Iris pigment epithelial cell (primary cell): ENCODE measurements at regions not wholly inside any gene's neighbourhood (a gene's known extent, or its start where the extent isn't known, plus 50 kb on each side); places are given as distances from the start of the nearest gene placed in this dataset.

Source experiments
- DNase-seq: peaks from one replicate; pipeline ENCODE4 v3.0.0-alpha.2; 2011; ENCODE audit warnings: low read depth

GRCh38 chr6:159479146-159479545 is 213.9 kb downstream of the SOD2 start:
- DNase-seq, result no peak

- DNase-seq, result no peak
Observed at GRCh38 chr6:159473475-159474263, 219.4 kb downstream of the SOD2 start.

- DNase-seq, result no peak
Observed at GRCh38 chr6:159470397-159470796, 222.6 kb downstream of the SOD2 start.

- DNase-seq, result no peak
Observed at GRCh38 chr6:159469443-159469842, 223.6 kb downstream of the SOD2 start.

GRCh38 chr6:159468994-159469393 is 224.0 kb downstream of the SOD2 start:
- no peak for DNase-seq

GRCh38 chr6:159467473-159468041 is 225.5 kb downstream of the SOD2 start:
- no peak for DNase-seq

- DNase-seq, result no peak
Observed at GRCh38 chr6:159466926-159467325, 226.1 kb downstream of the SOD2 start.

- no peak for DNase-seq
Observed at GRCh38 chr6:159464816-159465215, 228.2 kb downstream of the SOD2 start.

GRCh38 chr6:159463119-159463829 is 229.8 kb downstream of the SOD2 start:
- peak; percentile 12 for DNase-seq

- DNase-seq, result no peak
Observed at GRCh38 chr6:159462431-159462830, 230.6 kb downstream of the SOD2 start.

GRCh38 chr6:159461998-159462397 is 231.0 kb downstream of the SOD2 start:
- DNase-seq, result no peak

- no peak for DNase-seq
Observed at GRCh38 chr6:159461266-159461665, 231.8 kb downstream of the SOD2 start.

GRCh38 chr6:159460476-159460875 is 232.6 kb downstream of the SOD2 start:
- no peak for DNase-seq

- DNase-seq, result no peak
Observed at GRCh38 chr6:159456349-159456748, 236.7 kb downstream of the SOD2 start.

- DNase-seq, result no peak
Observed at GRCh38 chr6:159455700-159456274, 237.3 kb downstream of the SOD2 start.

GRCh38 chr6:159450815-159451465 is 242.1 kb downstream of the SOD2 start:
- DNase-seq, result peak; percentile 79

GRCh38 chr6:159446340-159446739 is 246.7 kb downstream of the SOD2 start:
- no peak for DNase-seq

- DNase-seq, result no peak
Observed at GRCh38 chr6:159445351-159445750, 247.7 kb downstream of the SOD2 start.

- no peak for DNase-seq
Observed at GRCh38 chr6:159444056-159444760, 248.8 kb downstream of the SOD2 start.

GRCh38 chr6:159443417-159443920 is 249.6 kb downstream of the SOD2 start:
- no peak for DNase-seq

GRCh38 chr6:159441704-159441981 is 251.4 kb downstream of the SOD2 start:
- DNase-seq, result no peak
